ENCODE measurements at regions not wholly inside any gene's neighbourhood (a gene's known extent, or its start where the extent isn't known, plus 50 kb on each side); places are given as distances from the start of the nearest gene placed in this dataset.

DNA sequence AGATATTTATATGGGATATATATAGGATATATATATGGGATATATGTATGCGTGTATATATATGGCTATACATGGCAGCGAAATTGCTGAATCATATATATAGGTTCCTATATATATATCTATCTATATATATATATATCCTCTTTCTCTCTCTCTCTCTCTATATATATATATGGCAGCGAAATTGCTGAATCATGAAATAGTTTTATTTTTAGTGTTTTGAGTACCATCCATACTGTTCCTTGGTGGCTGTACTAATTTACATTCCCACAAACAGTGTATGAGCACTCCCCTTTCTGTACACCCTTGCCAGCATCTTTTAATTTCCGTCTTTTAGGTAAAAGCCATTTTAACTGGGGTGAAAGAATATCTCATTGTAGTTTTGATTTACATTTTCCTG lies 397.6 kb upstream of the LINC00305 start:
- TF ChIP-seq, protein P1, sequence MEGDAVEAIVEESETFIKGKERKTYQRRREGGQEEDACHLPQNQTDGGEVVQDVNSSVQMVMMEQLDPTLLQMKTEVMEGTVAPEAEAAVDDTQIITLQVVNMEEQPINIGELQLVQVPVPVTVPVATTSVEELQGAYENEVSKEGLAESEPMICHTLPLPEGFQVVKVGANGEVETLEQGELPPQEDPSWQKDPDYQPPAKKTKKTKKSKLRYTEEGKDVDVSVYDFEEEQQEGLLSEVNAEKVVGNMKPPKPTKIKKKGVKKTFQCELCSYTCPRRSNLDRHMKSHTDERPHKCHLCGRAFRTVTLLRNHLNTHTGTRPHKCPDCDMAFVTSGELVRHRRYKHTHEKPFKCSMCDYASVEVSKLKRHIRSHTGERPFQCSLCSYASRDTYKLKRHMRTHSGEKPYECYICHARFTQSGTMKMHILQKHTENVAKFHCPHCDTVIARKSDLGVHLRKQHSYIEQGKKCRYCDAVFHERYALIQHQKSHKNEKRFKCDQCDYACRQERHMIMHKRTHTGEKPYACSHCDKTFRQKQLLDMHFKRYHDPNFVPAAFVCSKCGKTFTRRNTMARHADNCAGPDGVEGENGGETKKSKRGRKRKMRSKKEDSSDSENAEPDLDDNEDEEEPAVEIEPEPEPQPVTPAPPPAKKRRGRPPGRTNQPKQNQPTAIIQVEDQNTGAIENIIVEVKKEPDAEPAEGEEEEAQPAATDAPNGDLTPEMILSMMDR (IDR thresholded peaks at IDR 0.05; ENCODE audit: borderline replicate concordance): no peak

GRCh38 chr18:64539847-64540246 lies 391.0 kb upstream of the LINC00305 start:
- H3K4me1 ChIP-seq: no peaks in the 10 kb centered on the region
- H3K4me3 ChIP-seq: no peak overlapping the region
- H3K9me3 ChIP-seq (replicated peaks): no peaks in the 10 kb centered on the region
- H3K27me3 ChIP-seq (ENCODE audit: low read depth): no peaks in the 10 kb centered on the region
- no peak overlapping the region for H3K27ac ChIP-seq (replicated peaks)
- no peaks in the 10 kb centered on the region for H3K36me3 ChIP-seq
- DNase-seq: no peak
- intact Hi-C loops (cut with micrococcal nuclease): no loop called here
- TF ChIP-seq, protein P1 (IDR thresholded peaks at IDR 0.05; ENCODE audit: borderline replicate concordance): no peak

More for the DNA sequence above, 397.6 kb upstream of the LINC00305 start:
- Histone ChIP-seq H3K36me3 (no peaks in the 10 kb centered on the region), H3K4me3 (no peak overlapping the region), H3K27me3 (ENCODE audit: low read depth) (no peaks in the 10 kb centered on the region), H3K4me1 (no peaks in the 10 kb centered on the region), H3K9me3 (replicated peaks) (no peaks in the 10 kb centered on the region), H3K27ac (replicated peaks) (no peak overlapping the region)
- intact Hi-C loops (cut with micrococcal nuclease): no loop called here
- DNase-seq: no peak

GRCh38 chr18:64528646-64529045 lies 379.8 kb upstream of the LINC00305 start:
- intact Hi-C loops (cut with micrococcal nuclease): no loop called here
- Histone ChIP-seq H3K4me3 (no peak overlapping the region), H3K4me1 (no peaks in the 10 kb centered on the region), H3K36me3 (no peaks in the 10 kb centered on the region), H3K27ac (replicated peaks) (no peak overlapping the region), H3K27me3 (ENCODE audit: low read depth) (no peaks in the 10 kb centered on the region), H3K9me3 (replicated peaks) (peaks cover 4% of the 10 kb centered on the region)
- DNase-seq: no peak
- TF ChIP-seq, protein P1 (IDR thresholded peaks at IDR 0.05; ENCODE audit: borderline replicate concordance): no peak

DNA sequence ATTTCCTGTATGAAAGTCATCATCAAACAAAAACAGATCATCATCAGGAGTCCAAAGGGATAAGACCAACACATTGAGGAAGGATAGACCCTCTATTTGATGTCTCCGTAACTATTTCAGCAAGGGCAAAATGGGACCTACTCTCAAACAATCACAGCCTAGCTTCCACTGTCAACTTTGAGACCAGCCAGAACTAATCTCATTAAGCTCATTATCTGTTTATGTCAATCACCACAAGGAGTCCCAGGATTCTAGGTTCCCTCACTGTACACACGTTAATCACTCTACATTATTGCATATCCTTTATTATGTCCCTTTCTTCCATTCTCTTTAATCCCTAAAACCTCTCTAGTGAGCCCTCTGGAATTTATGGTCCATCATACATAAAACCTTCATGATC lies 370.3 kb upstream of the LINC00305 start:
- Histone ChIP-seq H3K4me3 (no peak overlapping the region), H3K9me3 (replicated peaks) (peaks cover 8% of the 10 kb centered on the region), H3K36me3 (no peaks in the 10 kb centered on the region), H3K27me3 (ENCODE audit: low read depth) (no peaks in the 10 kb centered on the region), H3K27ac (replicated peaks) (no peak overlapping the region), H3K4me1 (no peaks in the 10 kb centered on the region)
- intact Hi-C loops (cut with micrococcal nuclease): no loop called here
- TF ChIP-seq, protein P1 (IDR thresholded peaks at IDR 0.05; ENCODE audit: borderline replicate concordance): no peak
- no peak for DNase-seq

GRCh38 chr18:64518191-64518590 lies 369.3 kb upstream of the LINC00305 start:
- no peak overlapping the region for H3K27ac ChIP-seq (replicated peaks)
- intact Hi-C loops (cut with micrococcal nuclease): no loop called here
- peaks cover 8% of the 10 kb centered on the region for H3K9me3 ChIP-seq (replicated peaks)
- DNase-seq: no peak
- H3K27me3 ChIP-seq (ENCODE audit: low read depth): no peaks in the 10 kb centered on the region
- TF ChIP-seq, protein P1 (IDR thresholded peaks at IDR 0.05; ENCODE audit: borderline replicate concordance): no peak
- no peaks in the 10 kb centered on the region for H3K36me3 ChIP-seq
- no peak overlapping the region for H3K4me3 ChIP-seq
- H3K4me1 ChIP-seq: no peaks in the 10 kb centered on the region

- H3K27ac ChIP-seq (replicated peaks): no peak overlapping the region
- no peaks in the 10 kb centered on the region for H3K4me1 ChIP-seq
- no peaks in the 10 kb centered on the region for H3K36me3 ChIP-seq
- no peak overlapping the region for H3K4me3 ChIP-seq
- no peaks in the 10 kb centered on the region for H3K27me3 ChIP-seq (ENCODE audit: low read depth)
- H3K9me3 ChIP-seq (replicated peaks): no peaks in the 10 kb centered on the region
- TF ChIP-seq, protein P1 (IDR thresholded peaks at IDR 0.05; ENCODE audit: borderline replicate concordance): no peak
- intact Hi-C loops (cut with micrococcal nuclease): no loop called here
- no peak for DNase-seq
Measured at GRCh38 chr18:64513401-64513800, 364.5 kb upstream of the LINC00305 start.
